GM18951 (cell line): ENCODE measurements at regions not wholly inside any gene's neighbourhood (a gene's known extent, or its start where the extent isn't known, plus 50 kb on each side); places are given as distances from the start of the nearest gene placed in this dataset.

ENCODE experiments used
- POLR2A ChIP-seq: IDR thresholded peaks from 4 replicates; pipeline ENCODE4 v1.6.1; 2011; ENCODE audit warnings: mild to moderate bottlenecking; ENCODE audit not compliant: insufficient read length, insufficient read depth; ENCODE audit errors: extremely low read depth
- in situ Hi-C: fragments of 300-500 bp; cut with MboI; formaldehyde crosslinking; loops from one replicate; pipeline ENCODE4 v1.12.0; 2022; ENCODE audit warnings: low sequenced_read_pairs, mixed read lengths, inconsistent platforms; ENCODE audit not compliant: unreplicated experiment

DNA sequence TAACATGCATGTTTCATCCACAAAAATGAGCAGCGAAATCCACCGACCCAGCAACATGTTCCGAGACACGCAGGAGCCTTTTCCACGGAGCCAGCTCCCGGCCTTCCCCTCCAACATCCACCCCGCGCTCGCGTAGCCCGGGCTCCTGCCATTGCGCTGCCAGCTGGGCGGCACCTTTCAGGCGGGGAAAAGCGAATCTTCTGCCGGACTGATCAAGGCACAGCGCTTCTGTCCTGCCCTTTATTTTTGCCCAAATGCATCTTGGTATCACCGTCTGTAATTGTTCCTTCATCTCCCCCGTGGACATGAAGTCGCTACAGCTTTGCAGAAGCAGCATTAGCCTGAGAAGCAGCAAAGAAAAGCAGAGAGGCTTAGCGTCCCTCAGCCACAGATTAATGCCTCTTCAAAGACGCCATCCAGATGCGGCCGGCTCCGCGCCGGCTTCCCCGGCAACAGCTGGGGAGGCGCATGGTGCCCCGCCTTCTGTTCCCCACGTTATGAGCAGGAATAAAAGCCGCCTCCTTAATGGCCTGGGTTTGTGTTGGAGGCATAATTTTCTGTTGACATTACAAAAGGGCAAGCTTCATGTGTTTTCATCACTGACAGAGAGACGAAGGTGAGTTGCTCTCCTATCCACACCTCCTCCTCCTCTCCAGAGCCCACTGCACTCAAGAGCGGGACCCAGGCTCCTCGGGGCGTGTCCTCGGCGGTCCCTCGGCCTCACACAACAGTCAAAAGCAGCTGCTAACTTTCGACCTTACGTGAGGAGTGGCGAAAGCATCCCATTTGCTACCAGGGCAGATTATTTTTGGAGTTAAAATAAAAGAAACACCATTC lies 122.1 kb upstream of the SALL3 start:
- in situ Hi-C loops, result no loop called here
- TF ChIP-seq POLR2A, result no peak

GRCh38 chr18:78859686-78860085 lies 119.9 kb upstream of the SALL3 start:
- in situ Hi-C loops, result no loop called here
- no peak for TF ChIP-seq POLR2A

DNA sequence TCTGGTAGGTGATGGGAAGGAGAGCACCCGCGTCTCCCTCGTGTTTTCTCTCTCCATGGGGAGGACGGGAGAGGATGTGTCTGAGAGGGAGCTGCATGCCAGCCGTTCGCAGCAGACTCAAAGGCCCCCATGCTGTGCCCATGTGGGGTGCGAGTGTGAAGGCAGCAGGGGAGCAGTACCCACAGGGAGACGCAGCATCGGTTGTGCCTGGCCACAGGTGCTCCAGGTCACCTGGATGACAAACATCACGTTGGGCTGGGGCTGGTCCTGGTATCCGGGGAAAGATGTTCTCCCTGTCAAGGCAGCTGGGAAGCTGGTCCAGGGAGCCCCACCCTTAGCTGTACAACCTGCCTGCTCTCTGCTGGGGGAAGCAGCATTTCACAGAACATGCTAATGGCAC lies 119.5 kb upstream of the SALL3 start:
- in situ Hi-C loops, result no loop called here
- no peak for TF ChIP-seq POLR2A

DNA sequence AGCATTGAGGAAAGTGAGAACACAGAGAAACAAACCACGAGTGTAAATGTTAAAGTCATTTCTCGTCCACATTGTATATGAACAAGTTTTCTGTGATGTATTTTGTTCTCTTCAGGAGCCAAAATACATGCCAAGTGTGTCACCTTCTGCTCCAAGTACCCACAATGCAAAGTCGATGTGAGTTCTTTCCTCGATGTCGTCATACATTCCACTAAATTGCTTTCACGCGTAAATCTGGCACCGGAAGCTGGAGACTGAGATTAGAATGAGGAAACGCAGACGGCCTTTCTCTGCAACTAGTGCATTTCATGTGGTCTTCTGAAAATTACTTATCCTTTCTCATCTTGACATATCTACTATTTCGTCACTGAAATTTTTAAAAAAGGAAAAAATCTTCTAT lies 118.5 kb upstream of the SALL3 start:
- TF ChIP-seq POLR2A, result no peak
- in situ Hi-C loops, result no loop called here

- in situ Hi-C loops, result no loop called here
- no peak for TF ChIP-seq POLR2A
Observed at GRCh38 chr18:78861706-78862105, 117.9 kb upstream of the SALL3 start.

DNA sequence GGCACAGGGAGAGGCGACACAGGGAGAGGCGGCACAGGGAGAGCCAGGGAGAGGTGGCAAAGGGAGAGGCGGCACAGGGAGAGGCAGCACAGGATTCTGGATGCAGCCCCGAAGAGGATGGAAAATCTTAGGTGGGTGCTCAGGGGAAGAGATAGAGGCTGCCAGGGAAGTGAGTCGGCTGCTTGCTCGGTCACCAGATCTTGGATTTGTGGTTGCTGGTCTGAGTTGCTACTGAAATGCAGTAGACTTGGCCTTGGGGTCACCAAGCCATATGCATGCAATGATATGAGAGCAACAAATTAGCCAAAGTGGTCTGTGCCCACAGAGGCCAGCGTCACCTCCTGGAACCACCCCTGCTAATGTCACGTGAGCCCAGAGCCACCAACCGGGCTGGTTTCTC lies 117.2 kb upstream of the SALL3 start:
- TF ChIP-seq POLR2A, result no peak
- in situ Hi-C loops, result no loop called here

- in situ Hi-C loops, result no loop called here
- no peak for TF ChIP-seq POLR2A
Observed at GRCh38 chr18:78865056-78865598, 114.5 kb upstream of the SALL3 start.

DNA sequence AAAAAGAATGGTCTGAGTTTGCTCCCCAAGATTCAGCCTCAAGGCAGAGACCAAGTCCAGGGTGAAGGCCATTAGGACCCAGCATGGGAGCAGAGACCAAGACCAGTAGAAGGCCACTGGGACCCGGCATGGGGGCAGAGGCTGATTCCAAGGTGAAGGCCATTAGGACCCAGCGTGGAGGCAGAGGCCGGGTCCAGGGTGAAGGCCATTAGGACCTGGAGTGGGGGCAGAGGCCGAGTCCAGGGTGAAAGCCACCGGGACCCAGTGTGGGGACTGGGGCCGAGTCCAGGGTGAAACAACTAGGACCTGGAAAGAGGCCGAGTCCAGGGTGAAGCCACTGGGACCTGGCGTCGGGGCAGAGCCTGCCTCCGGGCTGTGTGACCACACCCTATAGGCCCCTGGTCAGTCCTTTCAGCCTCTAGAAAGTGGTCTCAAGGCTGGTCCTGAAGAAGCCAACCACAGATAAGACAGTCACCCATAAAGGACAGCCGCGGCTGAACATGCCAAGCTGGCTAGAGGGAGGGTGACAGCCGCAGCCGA lies 113.8 kb upstream of the SALL3 start:
- in situ Hi-C loops, result no loop called here
- no peak for TF ChIP-seq POLR2A

DNA sequence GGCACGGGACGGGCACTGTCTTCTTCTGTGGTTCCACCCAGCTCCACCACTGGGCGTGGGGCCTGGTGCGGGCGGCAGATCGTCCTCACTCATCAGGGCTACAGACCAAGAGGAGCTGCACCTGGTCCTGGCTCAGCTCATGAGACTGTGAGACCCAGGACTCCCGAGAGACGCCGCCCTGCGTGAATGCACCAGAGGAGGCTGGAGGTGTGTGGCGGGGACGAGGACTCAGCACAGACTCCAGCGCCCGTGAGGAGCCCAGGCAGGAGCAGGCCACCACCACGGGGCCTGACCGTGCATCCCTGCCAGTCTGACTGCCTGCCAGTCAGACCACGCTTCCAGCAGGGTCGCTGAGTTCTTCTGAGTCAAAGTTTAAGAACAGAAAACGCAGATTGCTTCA lies 112.5 kb upstream of the SALL3 start:
- in situ Hi-C loops, result no loop called here
- no peak for TF ChIP-seq POLR2A

DNA sequence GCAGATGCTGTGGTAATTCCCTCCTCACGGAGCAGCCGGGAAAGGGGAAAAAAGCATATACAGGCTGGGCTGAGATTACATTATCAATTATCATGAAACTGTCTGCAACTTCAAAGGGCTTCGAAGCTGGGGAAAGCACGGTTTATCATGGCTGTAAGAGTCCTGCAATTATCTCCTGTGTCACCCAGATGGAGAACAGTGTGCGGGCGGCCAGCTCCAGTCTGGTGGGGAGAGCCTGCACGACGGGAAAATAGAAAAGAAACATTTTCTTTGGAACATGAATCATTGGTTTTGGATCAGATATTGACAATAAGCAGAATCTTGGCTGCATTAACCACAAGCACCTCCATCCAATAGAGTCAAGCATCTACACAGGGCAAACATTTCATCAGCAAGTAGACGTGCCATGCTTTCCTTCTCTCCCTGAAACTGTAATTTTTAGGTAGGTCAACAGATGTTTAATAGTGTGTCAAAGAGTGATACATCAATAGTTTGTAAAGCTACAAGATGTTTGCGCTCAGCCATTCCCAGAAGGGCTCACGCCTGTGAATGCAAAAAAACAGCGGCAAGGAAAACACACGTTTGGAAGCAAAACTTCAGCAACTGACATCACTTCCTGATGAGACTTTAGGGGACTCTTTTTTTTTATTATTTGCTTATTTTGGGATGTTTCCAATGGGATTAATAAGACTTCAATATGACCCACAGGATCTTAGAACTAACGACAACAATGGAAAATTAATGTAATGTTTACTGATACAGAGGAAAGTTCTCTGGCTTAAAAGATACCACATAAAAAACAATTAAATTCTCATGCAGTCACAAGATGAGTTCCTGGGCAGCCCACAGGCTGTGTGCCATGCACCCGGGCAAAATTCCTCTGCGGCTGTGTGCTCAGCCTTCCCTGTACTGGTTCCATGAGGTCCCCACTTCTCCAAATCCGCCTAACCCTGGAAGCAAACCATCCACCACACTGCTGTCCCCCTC lies 111.0 kb upstream of the SALL3 start:
- in situ Hi-C loops, result no loop called here

DNA sequence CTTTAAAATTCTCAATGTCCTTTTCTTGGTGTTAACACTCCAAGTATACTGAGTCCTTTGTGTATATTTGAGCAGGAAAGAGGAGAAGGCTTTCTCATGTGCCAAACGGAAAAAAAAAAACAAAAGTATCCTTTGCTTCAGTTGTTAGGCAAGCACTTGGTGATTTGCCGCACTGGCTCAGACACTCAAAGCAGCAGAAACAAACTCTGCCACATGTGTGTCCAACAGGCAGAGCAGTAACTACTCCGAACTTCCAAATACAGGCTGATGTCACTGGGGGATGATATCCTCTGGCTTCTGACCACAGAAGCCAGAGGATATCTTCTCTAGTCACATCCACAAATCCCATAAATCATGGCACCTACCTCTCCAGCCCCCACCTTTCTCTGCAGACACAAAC lies 108.0 kb upstream of the SALL3 start:
- in situ Hi-C loops, result no loop called here
- TF ChIP-seq POLR2A, result no peak

More for the DNA sequence above, 111.0 kb upstream of the SALL3 start:
- no peak for TF ChIP-seq POLR2A

GRCh38 chr18:78873926-78874500 lies 105.6 kb upstream of the SALL3 start:
- TF ChIP-seq POLR2A, result no peak
- in situ Hi-C loops, result no loop called here

GRCh38 chr18:78875016-78875777 lies 104.4 kb upstream of the SALL3 start:
- TF ChIP-seq POLR2A, result no peak
- in situ Hi-C loops, result no loop called here
